HG02970 (cell line): ENCODE measurements at regions not wholly inside any gene's neighbourhood (a gene's known extent, or its start where the extent isn't known, plus 50 kb on each side); places are given as distances from the start of the nearest gene placed in this dataset.
A peak's percentile ranks its signal among the peaks of the same experiment; 100 is the strongest.

Experiments
- ATAC-seq: cut with Tn5 transposase; IDR thresholded peaks from one replicate; pipeline ENCODE4 v1.9.1; 2021; ENCODE audit warnings: mild to moderate bottlenecking, moderate library complexity, moderate number of reproducible peaks; ENCODE audit not compliant: unreplicated experiment, low FRiP score

DNA sequence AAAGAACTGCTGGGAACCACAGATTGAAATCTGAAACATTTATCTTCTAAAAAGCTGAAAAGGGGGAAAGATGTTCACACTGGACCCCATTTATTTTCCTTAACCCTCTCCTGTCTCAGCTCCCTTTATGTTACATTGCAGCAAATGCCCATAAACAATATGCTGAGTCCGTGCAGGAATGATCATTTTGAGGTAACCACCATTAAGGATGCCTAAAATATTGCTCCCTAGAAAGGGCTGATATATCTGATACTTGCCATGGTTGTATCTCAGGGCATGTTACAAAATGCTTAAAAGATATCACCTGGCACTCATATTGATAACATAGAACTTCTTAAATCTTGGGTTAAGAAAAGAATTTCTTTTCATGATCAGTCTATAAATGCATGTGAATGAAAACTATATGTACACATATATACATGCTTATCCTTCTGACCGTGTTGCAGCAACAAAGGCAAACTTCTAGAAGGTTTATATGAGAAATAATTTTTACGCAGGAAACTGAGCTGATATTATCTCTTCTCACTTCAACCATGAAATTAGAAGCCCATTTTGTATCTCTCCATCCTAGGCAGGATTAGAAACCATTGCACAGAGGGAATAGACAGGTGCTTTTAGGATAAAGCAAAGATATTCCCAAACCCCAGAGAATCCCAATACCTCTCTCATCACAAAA, 362.7 kb upstream of the SLC30A5 start:
- ATAC-seq: no peak

DNA sequence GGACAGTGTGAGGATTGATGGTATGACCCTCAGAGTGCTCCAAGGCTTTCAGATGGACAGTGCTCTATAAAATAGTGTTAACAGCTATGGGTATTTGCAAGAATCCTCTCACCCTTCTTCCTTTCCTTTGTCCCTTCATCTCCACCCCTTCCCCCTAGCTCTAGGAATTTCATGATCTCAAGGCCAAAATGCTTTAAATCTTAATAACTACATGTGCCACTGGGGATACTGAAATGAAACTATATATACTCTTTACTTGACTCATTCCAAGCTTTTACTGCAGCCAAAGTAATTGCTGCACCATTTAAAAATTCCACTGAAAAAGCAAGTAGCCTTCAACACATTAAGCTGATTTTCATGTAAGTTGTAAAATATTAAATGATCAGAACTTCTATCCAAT, 361.6 kb upstream of the SLC30A5 start:
- no peak for ATAC-seq

DNA sequence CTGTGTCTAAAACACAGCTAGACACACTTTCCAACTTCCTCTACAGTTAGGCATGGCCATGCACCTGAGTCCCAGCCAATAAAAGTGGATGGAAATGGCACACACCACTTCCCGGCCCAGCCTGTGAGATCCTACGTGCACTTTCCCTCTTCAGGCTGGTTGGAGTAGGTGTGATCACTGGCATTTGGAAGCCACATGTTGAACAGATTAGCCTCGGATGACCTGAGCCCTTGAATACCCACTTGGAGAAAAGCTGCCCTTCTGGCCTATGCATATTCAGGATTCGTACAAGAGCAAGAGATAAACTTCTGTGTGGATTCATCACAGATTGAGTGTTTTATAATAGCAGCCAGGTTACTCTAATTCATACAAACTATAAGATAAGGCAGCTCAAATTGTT, 359.0 kb upstream of the SLC30A5 start:
- ATAC-seq: no peak

DNA sequence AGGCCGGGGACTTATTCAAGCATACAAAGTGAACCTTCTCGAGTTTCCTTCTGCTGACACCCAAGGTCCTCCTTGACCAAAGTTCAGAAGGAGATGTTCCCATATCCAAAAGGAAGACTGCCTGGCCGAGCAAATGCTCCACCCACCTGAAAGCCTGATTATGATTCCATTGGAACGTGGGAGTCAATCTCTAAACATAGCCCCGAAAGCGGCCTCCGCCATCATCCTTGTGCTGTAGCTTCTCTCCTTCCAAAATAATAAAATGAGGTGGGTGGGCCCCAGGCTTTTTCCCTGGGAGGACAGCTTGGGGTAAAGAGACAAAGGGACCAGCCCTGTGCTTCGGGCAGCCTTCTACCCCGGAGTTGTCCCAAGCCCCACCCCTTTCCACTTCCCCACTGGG, 355.6 kb upstream of the SLC30A5 start:
- ATAC-seq: no peak

DNA sequence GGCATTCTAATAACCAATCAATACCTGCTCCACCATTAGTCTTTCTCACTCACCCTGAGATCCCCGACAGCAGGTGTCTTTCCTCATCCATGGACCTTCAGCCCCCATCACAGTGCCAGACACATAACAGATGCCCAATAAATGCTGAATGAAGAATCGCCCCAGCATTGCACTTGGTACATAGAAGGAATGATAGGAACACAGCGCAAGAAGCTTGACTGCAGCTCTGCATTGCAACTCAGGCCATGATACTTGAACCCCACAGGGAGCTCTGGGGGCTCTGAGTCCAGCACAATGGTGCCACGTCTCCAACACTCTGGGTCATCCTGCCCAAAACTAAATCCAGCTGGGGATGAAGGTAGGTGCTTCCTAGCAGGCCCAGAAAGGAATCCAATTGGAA, 355.0 kb upstream of the SLC30A5 start:
- ATAC-seq: no peak

DNA sequence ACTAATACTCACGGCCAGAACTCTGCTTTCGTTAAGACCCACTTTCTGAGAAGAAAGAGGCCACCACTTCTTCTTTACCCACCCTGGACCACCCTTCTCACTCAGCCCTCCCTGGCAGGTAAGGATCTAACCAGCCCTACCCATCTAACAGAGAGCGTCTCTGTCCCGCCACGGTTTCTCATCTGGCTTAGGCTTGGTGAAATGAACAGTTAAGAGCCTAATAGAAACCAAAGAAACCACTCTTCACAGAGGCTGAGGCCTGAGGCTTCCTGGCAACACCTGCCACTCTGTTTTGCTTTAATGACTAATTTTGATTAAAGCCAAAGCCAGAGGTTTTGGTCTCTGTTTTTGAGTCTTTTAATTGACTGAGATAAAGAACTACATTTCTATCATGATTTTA, 354.1 kb upstream of the SLC30A5 start:
- ATAC-seq: peak; percentile 61

DNA sequence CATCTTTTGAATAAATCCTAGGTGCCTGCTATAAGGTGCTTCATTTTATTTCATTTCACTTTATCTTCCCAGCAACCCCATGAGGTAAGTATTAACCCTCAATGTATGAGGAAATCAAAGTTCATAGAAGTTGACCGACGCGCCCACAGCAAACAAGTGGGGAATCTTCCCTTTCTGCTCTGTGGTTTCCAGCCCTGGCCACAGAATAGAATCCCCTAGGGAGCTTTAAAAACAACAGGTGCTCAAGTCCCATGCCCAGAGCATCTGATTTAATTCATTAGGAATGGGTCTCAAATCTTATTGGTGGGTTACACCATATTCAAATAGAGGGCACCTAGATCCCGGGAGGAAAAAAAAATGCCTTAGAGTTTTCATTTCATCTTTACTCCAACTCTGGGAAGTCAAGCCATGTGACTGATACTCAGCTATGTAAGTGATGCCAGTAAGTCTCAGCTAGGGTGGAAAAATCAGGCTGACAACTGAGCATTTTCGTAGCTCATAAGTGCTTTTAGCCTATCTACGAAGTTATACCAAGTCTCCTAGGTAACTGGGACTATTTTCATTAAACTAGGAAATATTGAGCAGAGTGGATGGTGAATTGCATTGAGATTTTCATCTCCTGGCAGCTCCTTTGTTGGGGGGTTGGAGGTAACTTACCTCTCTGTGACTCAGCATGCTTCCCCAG, 353.4 kb upstream of the SLC30A5 start:
- ATAC-seq: peak; percentile 61

DNA sequence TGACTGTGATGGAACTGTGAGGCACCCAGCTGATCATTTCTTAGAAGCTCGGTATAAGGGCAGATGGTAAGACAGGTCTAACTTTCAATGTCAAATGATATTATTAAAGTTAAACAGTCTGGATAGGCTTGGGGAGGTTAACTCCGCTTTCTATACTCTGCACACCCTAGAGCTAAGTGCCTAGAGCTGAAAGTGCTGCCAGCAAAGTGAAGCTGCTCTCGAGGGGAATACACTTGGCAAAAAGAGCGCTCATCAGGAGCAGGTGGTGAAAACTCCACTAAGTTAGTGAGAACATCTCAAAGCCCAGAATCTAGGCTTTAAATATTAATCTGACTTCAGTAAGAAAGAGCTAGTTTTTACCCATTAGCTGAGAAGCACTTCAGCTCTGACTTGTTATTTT, 349.6 kb upstream of the SLC30A5 start:
- ATAC-seq: no peak

DNA sequence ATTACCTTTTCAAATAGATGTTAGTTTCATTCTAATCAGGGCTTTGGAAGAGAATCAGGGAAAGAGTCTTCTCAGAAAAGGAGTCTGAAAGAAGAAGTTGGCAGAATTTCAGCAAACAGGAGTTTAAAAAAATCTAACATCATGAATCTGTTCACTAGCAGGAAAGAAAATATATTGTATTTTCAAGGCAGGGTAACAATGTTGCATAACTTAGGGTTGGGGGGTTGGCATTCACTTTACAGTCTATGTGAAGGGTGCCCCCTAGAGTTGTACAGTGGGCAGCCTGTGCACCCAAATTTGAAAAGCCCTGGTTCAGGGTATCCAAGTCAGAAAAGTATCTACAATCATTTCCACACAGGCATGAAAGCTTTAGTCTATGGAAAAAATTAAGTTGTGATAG, 348.4 kb upstream of the SLC30A5 start:
- no peak for ATAC-seq

DNA sequence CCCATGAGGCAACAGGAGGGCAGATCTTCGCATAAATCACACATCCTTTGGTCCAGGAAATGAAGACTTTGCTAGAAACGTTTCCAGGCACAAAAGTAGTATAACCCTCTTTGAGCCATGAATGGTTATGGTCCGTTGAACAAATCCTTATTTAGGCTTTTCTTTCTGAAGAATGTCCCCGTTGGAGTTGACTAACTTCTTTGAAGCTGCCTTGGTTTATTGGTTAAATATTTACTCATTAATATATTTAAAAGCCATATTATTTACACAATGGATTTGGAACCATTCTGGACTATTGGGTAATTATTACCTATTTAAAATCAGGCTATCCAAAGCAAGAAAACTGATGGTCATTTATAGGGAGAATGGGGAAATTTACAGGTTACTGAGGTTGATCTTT, 347.6 kb upstream of the SLC30A5 start:
- ATAC-seq: no peak

DNA sequence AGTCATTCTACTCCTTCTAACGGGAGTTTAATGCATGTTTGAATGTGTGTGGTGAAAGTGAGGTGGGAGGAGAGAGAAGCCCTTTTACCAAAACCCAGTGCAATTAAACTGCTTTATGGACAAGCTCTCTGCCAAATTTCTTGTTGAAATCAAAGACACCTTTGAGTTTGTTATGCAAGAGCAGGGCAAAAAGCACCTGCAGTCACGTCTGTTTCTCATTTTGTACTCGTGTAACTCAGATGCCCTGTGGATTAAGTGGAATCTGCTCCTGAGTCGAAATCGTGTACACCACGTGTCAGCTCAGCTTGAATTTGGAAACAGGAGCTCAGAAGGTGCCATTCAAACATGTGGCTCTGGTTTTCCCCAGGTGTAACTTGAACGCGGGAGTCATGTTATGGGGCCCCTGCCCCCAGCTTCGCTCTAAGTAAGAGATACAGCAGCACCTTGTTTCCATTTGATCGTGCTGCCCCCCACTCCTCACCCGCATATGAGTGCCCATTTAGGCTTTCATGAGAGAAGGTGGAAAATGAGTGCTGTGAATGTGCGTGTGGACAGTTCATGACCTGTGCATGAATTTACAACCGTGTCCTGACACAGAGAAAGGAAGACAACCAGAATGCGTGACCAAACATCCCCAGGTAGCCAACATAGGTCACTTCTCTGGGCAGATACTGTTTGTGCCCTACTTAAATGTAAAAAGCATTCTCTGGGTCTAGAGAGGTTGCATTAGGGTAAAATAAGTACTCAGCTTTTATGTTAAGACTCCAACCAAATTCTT, 347.0 kb upstream of the SLC30A5 start:
- no peak for ATAC-seq

DNA sequence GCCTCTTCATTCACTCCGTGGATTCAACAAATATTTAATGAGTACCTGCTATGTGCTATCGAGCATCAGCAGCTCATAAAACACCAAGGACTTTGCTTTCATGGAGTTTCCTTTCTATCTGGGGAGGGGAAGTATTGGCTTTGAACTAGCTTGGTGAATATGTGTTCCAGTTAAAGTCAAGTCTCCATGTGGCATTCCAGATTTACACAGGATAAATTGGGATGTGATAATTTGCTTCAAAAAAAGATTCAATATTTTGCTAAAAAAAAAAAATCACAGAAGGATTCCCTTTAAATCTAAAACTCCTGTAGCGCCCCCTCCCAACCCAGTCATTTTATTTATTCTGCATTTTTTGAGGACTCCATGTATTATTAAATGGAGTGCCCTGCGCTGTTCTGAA, 346.3 kb upstream of the SLC30A5 start:
- ATAC-seq: no peak

DNA sequence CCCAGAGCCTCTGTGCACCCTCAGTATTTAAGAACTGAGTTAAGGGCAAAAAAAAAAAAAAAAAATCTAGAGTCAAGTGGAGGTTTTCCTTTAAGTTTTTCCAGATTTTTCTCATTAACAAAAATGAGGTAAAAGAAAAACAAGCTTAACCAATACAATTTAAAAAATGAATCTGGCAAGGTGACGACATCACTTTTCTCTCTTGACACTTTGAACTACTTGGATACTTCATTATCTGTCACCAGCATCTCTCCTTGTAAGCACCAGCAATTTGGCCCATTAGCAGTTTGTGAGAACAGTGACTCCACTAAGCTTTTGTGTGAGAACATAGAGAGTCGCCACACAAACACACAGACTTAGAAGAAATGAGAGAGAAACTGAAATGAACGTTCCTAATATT, 345.7 kb upstream of the SLC30A5 start:
- ATAC-seq: no peak

DNA sequence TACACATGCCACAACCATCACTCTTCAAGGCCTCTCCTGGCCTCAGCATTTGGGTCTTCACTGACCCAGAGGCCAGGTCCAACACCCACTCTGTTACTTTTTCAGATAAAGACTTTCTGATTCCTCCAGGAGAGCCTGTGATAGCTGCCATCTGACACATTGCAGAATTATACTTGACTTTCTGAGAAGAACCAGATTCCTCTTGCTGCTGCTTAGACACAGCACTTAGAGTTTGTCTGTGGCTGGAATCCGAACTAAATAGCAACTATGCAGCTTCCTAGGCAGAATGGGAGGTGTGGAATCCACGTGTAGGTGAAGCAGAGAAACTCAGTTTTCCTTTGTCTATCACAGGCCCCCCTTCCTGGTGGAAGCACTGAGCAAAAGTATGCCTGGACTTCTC, 344.7 kb upstream of the SLC30A5 start:
- ATAC-seq: no peak

DNA sequence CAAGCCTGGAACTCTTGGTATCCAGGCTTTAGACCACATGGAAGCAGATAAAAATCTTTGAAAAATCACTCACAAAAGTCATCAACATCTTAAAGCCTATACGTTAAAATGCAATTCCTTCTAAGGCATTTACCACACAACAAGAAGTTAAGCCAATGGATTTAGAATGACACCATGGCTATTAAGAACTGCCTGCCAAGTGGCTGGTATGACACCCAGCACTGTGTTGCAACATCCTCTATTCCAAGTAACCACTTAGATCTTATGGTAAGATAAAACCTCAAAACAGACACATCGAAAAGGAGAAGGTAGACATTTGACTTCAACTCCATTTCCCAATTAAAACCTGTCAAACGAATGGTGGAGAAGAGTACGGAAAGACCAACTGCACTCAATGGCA, 344.2 kb upstream of the SLC30A5 start:
- ATAC-seq: no peak

DNA sequence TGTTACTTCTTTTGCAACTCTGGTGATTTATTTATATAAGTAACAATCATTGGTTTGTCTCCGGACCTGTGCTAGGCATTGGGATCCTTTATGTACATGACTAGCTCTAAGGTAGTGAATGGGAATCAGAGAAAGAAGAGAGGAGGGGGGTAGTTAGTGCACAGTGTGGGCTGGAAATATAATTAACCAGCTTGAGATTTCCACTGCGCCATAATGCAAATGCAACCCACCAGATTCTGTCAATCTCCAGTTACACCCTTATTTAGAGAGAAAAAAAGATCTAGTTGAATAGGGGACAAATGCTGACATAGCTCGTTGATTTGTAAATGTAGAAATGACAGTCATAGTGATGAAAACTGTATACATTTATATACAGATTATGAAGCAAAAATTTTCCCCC, 342.2 kb upstream of the SLC30A5 start:
- no peak for ATAC-seq

DNA sequence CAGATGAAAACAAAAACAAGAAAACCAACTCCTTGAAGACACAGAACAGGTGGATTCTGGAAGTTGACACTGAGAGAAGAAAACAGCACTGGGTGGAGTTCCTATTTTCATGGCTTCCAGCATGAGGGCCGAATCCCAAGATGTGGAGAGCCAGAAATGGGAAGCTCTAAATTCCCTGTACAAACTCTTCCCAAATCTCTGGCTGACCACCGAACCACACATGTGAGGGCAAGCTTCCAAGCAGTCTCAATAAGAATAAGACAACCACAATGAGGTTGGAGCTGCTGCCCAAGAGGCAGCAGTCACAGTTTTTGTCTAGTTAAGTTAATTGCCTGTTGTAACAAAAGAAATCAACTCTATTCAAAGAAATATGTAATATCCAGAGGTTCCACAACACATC, 339.3 kb upstream of the SLC30A5 start:
- no peak for ATAC-seq

DNA sequence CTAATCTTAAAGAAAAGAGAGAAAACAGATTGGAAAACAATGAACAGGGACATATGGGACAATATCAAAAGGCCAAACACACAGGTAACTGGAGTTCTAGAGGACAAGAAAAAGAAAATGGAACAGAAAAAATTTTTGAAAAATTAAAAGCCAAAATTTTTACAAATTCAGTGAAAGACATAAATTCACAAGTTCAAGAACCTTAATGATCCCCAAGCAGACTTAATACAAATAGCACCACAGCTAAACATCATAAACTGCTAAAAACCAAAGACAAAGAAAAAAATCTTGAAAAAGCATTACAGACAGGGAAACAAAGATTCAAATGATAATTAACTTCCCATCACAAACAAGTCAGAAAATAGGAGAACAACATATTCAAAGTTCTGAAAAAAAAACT, 338.5 kb upstream of the SLC30A5 start:
- ATAC-seq: no peak

DNA sequence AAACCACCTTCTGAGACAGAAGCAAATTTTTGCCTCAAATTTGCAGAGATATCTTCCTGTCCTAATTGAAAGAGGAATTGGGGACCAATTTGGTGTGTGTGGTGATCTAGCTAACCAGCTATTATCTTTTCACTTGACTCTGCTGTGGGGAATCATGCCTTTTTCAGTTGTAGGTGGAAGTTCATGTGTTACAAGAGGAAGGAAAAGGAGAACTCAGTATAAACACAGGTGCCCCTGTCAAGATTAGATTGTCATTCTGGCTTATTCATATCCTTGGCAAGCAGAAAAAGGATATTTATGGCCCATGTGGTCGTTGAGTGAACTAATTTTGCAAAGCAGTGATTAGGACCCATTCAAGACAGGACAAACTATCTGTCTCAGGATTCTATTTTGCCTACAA, 336.8 kb upstream of the SLC30A5 start:
- no peak for ATAC-seq

DNA sequence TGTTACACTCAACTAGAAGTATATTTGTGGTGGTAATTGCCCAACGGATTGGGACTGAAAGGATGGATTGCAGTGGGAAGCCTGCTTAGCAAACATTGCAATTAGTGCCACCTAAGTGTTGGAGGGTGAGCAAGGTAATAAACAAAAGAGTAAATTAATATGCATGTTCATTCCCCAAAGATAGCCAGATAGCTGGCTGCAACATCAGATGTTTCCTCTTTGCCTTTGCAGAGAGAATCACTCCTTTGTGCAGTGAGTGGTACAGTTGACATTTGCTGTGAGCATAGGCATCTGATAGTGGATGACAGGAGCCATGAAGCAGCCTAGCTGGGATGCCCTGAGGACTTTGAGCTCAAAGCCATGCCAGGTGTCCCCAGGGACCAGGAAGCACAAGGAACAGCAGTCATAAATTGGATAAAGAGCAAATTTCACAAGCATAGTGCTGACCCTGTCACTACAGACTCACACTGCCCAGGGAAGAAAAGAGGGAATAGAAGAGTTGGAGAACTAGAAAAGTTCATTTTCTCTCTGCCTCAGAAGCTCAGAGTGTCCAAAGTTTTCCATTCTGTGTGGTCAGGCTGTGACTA, 336.1 kb upstream of the SLC30A5 start:
- no peak for ATAC-seq

DNA sequence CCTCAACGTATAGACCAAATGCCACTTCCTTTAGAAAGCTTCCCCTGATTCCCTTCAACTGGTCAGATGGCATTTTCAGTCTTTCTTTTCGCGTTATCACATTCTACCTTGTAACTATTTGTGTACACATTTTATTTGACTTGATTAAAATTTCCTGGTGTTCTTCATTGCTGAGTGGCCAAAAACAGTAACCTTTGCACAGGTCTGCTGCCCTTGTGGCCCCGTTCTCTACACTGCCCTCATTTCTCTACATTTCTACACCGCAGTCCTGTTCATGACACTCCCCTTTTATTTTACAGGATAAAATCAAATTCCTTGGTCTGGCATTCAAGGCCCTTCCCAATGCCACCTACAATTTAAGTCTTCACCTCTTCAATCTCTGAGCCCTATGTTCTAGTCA, 334.2 kb upstream of the SLC30A5 start:
- ATAC-seq: no peak
